HepG2 (cell line): ENCODE measurements at regions not wholly inside any gene's neighbourhood (a gene's known extent, or its start where the extent isn't known, plus 50 kb on each side); places are given as distances from the start of the nearest gene placed in this dataset.

Experiments used
- ATAC-seq: fragments of 200-7000 bp; cut with Tn5 transposase; 3 replicates; pipeline ENCODE4 v1.9.1; 2020; ENCODE audit warnings: mild to moderate bottlenecking, moderate library complexity
- BruUV-seq: library from RNA; stranded (reverse); fragments of 400-500 nt; replicated peaks from 2 replicates; lab custom pipeline; 2021; lab: Mats Ljungman, UMichigan
- CTCF ChIA-PET: fragments of 300-600 bp; formaldehyde crosslinking; extraction: SDS; loops from one replicate; lab custom pipeline; 2021; ENCODE audit warnings: low total read pairs, inconsistent platforms, low intra/inter-chr PET ratio; lab: Yijun Ruan, JAX
- POLR2A ChIA-PET: fragments of 350-600 bp; sonication (Branson Sonifier 250); formaldehyde crosslinking; loops from one replicate; lab custom pipeline; 2020; ENCODE audit warnings: antibody characterized with exemption, inconsistent platforms; lab: Yijun Ruan, JAX
- DNase-seq: peaks from one replicate; pipeline ENCODE4 v3.0.0-alpha.2; 2015; ENCODE audit warnings: low spot score
- FAIRE-seq: peaks from 3 replicates; lab custom pipeline; 2011; peaks lifted over from hg19 to GRCh38; lab: Jason Lieb, UNC
- H2AFZ ChIP-seq: one replicate; pipeline ENCODE4 v1.6.1; 2011; ENCODE audit warnings: low read length, inconsistent platforms
- H3K27ac ChIP-seq: fragments of 300-600 bp; 3 replicates; pipeline ENCODE4 v1.8.0; 2011; ENCODE audit warnings: mixed run types, mild to moderate bottlenecking, mixed read lengths, low read length, inconsistent platforms; ENCODE audit not compliant: insufficient read depth; ENCODE audit errors: extremely low read length
- H3K27me3 ChIP-seq, 2 experiments: fragments of 200-600 bp in 1 of 2; 2 replicates in 1 of 2; 3 replicates in 1 of 2; pipeline versions ENCODE4 v1.6.0 to v1.8.0; 2011; ENCODE audit warnings: low read length in 2 of 2, mild to moderate bottlenecking in 2 of 2, moderate library complexity in 2 of 2, inconsistent platforms in 1 of 2; ENCODE audit not compliant: insufficient read depth in 2 of 2, control insufficient read depth in 1 of 2
- H3K36me3 ChIP-seq, 2 experiments: fragments of 200-600 bp in 1 of 2; replicated peaks in 1 of 2; 2 replicates in 1 of 2; 3 replicates in 1 of 2; pipeline versions ENCODE4 v1.5.1 to v1.8.0; 2011; ENCODE audit warnings: low read length in 2 of 2, inconsistent platforms in 1 of 2; ENCODE audit not compliant: insufficient read depth in 2 of 2, control insufficient read depth in 1 of 2
- H3K4me1 ChIP-seq: 2 replicates; pipeline ENCODE4 v1.5.1; 2012; ENCODE audit warnings: low read length, inconsistent platforms; ENCODE audit not compliant: insufficient read depth
- H3K4me2 ChIP-seq: 2 replicates; pipeline ENCODE4 v1.6.0; 2011; ENCODE audit warnings: low read depth, low read length, inconsistent platforms
- H3K4me3 ChIP-seq, 3 experiments: fragments of 200-600 bp in 1 of 3; sonication (generic), shearing (Covaris generic) in 1 of 3; replicated peaks in 1 of 3; 2 replicates each; pipeline ENCODE4 v1.5.1; 2011 to 2016; ENCODE audit warnings: low read length in 3 of 3, inconsistent platforms in 2 of 3, low read depth in 2 of 3, mild to moderate bottlenecking in 2 of 3, control low read depth in 1 of 3, mixed read lengths in 1 of 3; ENCODE audit not compliant: insufficient read depth in 1 of 3
- H3K79me2 ChIP-seq: one replicate; pipeline ENCODE4 v1.6.1; 2011; ENCODE audit warnings: low read length, inconsistent platforms; ENCODE audit not compliant: insufficient read depth
- H3K9ac ChIP-seq: 2 replicates; pipeline ENCODE4 v1.6.0; 2011; ENCODE audit warnings: mild to moderate bottlenecking, low read depth, low read length, inconsistent platforms; ENCODE audit not compliant: insufficient read depth
- H3K9me3 ChIP-seq: 2 replicates; pipeline ENCODE4 v1.5.1; 2012; ENCODE audit warnings: mild to moderate bottlenecking, low read length
- H4K20me1 ChIP-seq: 2 replicates; pipeline ENCODE4 v1.6.0; 2011; ENCODE audit warnings: inconsistent platforms, mild to moderate bottlenecking, low read length, moderate library complexity; ENCODE audit not compliant: insufficient read depth
- DMAP1 ChIP-seq: IDR thresholded peaks from 2 replicates; pipeline ENCODE4 v1.6.1; 2016
- GTF2F1 ChIP-seq: fragments of 150-350 bp; IDR thresholded peaks from 2 replicates; pipeline ENCODE4 v1.6.1; 2014; ENCODE audit warnings: low read length
- MAFF ChIP-seq: IDR thresholded peaks from 2 replicates; pipeline ENCODE4 v1.6.1; 2011; ENCODE audit warnings: low read depth, low read length, improper control_type of control experiment
- NONO ChIP-seq, 2 experiments: fragments of 450-650 bp in 1 of 2; sonication (generic) in 1 of 2; formaldehyde crosslinking in 1 of 2; IDR thresholded peaks in 1 of 2; conservative IDR thresholded peaks in 1 of 2; 2 replicates each; pipeline versions ENCODE4 v1.6.1 to v1.8.0; 2017 to 2022; ENCODE audit warnings: mild to moderate bottlenecking in 1 of 2, missing genetic modification reagents in 1 of 2, moderate library complexity in 1 of 2
- TGIF2 ChIP-seq: IDR thresholded peaks from 2 replicates; pipeline ENCODE4 v1.6.1; 2016; ENCODE audit warnings: control low read depth, missing compliant biosample characterization
- ZBTB33 ChIP-seq: sonication (generic); formaldehyde crosslinking; IDR thresholded peaks from 2 replicates; pipeline ENCODE4 v1.4.0; 2020; ENCODE audit warnings: missing genetic modification reagents
- ZNF382 ChIP-seq: sonication (generic); formaldehyde crosslinking; IDR thresholded peaks from 2 replicates; pipeline ENCODE4 v1.5.0; 2020; ENCODE audit warnings: missing genetic modification reagents, mild to moderate bottlenecking, borderline replicate concordance
- WGBS: methylation state at CpG from one replicate; pipeline ENCODE4 v1.1.6; 2017; ENCODE audit warnings: low lambda C conversion rate; 5-methylcytosine and 5-hydroxymethylcytosine counted together
- in situ Hi-C: cut with HindIII; loops from 2 replicates; pipeline ENCODE4 v1.10.0; 2017; ENCODE audit warnings: low pct_unique_long_range_greater_than_20kb; ENCODE audit not compliant: extremely low pct_ligation_motif_present
- intact Hi-C: fragments of 100-400 bp; cut with micrococcal nuclease; formaldehyde crosslinking; loops from one replicate; pipeline ENCODE4 v1.10.0; 2022; ENCODE audit not compliant: unreplicated experiment
- TF ChIP-seq, protein P1 (sequence below): IDR thresholded peaks from 2 replicates; pipeline ENCODE4 v1.6.1; 2016; ENCODE audit warnings: missing biosample characterization, missing genetic modification reagents, low read depth
- TF ChIP-seq, protein P2 (sequence below): sonication (generic); formaldehyde crosslinking; IDR thresholded peaks from 2 replicates; pipeline ENCODE4 v1.8.0; 2022; ENCODE audit warnings: missing genetic modification reagents, mild to moderate bottlenecking, borderline replicate concordance

DNA sequence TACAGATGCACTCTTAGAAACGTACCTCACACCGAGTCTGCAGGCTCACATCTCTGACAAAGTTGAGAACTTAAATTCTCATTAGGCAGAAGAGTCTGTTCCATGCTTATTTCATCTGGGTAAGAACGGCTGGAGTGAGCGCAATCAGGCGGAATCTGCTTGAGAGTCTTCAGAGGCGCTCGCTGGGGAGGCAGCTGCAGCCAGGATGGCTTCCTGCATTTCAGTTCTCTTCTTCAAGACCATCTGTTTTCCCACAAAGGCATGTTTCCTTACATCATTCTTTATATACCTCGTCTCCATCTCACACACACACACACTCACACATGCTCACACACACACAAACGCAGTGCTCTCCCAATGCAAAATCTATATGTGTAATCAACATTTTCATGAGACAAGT lies 497.1 kb downstream of the AJAP1 start (continued):
- TF ChIP-seq ZBTB33 (CRISPR knock-in tag) (no peak), GTF2F1 (no peak), NONO (IDR thresholded peaks at IDR 0.05) (no peak), NONO (CRISPR knock-in tag; conservative IDR thresholded peaks at IDR 0.05) (no peak), MAFF (no peak)

DNA sequence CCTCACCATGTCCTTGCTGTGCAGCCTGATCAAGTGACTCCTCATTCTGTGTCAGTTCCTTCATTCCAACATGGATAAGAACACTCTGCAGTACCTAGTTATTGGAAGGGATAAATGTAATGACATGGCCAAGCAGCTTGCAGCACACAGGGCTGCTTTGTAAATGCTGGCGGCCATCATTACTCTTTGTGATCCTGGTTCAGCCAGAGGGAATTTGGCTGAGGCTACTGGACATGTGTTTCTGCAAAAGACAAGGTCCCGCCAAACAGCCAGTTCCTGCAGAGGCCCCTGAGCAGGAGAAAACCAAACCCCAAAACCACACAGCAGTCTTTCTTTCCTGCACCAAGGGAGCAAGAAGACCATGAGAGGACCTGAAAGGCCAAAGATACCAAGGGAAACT lies 495.8 kb downstream of the AJAP1 start:
- no peaks in the 10 kb centered on the region for H4K20me1 ChIP-seq
- H3K36me3 ChIP-seq = no peaks in the 10 kb centered on the region
- in situ Hi-C loops (no loop called here), intact Hi-C loops (no loop called here)
- CTCF ChIA-PET = no interaction called here
- DNase-seq (no peak), FAIRE-seq (no peak), ATAC-seq (no peak)
- no TSS peak for BruUV-seq
- TF ChIP-seq, protein P1, sequence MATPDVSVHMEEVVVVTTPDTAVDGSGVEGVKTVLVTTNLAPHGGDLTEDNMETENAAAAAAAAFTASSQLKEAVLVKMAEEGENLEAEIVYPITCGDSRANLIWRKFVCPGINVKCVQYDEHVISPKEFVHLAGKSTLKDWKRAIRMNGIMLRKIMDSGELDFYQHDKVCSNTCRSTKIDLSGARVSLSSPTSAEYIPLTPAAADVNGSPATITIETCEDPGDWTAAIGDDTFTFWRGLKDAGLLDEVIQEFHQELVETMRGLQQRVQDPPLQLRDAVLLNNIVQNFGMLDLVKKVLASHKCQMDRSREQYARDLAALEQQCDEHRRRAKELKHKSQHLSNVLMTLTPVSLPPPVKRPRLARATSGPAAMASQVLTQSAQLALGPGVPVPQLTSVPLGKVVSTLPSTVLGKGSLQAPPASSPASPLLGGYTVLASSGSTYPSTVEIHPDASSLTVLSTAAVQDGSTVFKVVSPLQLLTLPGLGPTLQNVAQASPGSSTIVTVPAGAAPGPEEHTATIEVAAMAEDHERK (CRISPR knock-in tag) = no peak
- TF ChIP-seq ZNF382 (CRISPR knock-in tag) = no peak
- no peak for TF ChIP-seq TGIF2
- TF ChIP-seq, protein P2, sequence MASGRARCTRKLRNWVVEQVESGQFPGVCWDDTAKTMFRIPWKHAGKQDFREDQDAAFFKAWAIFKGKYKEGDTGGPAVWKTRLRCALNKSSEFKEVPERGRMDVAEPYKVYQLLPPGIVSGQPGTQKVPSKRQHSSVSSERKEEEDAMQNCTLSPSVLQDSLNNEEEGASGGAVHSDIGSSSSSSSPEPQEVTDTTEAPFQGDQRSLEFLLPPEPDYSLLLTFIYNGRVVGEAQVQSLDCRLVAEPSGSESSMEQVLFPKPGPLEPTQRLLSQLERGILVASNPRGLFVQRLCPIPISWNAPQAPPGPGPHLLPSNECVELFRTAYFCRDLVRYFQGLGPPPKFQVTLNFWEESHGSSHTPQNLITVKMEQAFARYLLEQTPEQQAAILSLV (CRISPR knock-in tag) = no peak
- TF ChIP-seq DMAP1 = no peak
- H3K9me3 ChIP-seq = peaks cover 79% of the 10 kb centered on the region
- no peaks in the 10 kb centered on the region for H3K4me1 ChIP-seq
- no peak overlapping the region for H3K9ac ChIP-seq
- H3K79me2 ChIP-seq = no peaks in the 10 kb centered on the region
- 43% methylated on average over 2 of the region's 2 CpGs for WGBS
- H3K27ac ChIP-seq = no peak overlapping the region
- POLR2A ChIA-PET = no interaction called here
- H2AFZ ChIP-seq = no peak overlapping the region
- H3K27me3 ChIP-seq = no peaks in the 10 kb centered on the region
- no peak overlapping the region for H3K4me2 ChIP-seq
- H3K4me3 ChIP-seq = no peak overlapping the region
